Cardiac fibroblast (primary cell): ENCODE measurements at regions not wholly inside any gene's neighbourhood (a gene's known extent, or its start where the extent isn't known, plus 50 kb on each side); places are given as distances from the start of the nearest gene placed in this dataset.

Experiments
- DNase-seq, 2 donors: peaks; one replicate each; pipeline versions ENCODE4 v3.0.0 to v3.0.0-alpha.2; 2010; ENCODE audit warnings: low read depth in 2 of 2
- H3K4me3 ChIP-seq, 2 donors: replicated peaks in 1 of 2; 1 replicate in 1 of 2; 2 replicates in 1 of 2; pipeline ENCODE4 v1.5.1; 2011; ENCODE audit warnings: low read depth in 2 of 2, low read length in 2 of 2, mild to moderate bottlenecking in 2 of 2, moderate library complexity in 1 of 2
- TF ChIP-seq, protein P1 (sequence below): IDR thresholded peaks from one replicate; pipeline ENCODE4 v1.5.1; 2011; ENCODE audit warnings: low read depth, mild to moderate bottlenecking, low read length, inconsistent platforms

DNA sequence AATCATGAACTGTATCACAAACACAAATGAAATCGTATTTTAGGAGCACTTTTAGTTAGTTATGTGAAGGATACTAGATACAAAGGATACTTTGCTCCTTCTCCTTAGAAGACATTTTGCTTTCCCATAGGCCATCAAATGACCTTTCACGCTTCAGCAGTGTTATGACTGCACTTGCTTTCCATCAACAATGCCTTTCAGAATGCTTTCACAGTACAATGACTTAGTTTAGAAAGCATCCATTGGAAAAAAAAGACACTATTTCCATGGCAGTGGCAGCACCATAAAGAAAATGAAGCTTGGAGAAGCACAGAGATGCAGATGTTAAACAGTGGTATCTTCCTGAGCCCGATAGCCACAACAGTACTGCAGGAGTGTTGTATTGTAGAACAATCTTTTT, 203.9 kb downstream of the PCSK1 start:
- TF ChIP-seq, protein P1, sequence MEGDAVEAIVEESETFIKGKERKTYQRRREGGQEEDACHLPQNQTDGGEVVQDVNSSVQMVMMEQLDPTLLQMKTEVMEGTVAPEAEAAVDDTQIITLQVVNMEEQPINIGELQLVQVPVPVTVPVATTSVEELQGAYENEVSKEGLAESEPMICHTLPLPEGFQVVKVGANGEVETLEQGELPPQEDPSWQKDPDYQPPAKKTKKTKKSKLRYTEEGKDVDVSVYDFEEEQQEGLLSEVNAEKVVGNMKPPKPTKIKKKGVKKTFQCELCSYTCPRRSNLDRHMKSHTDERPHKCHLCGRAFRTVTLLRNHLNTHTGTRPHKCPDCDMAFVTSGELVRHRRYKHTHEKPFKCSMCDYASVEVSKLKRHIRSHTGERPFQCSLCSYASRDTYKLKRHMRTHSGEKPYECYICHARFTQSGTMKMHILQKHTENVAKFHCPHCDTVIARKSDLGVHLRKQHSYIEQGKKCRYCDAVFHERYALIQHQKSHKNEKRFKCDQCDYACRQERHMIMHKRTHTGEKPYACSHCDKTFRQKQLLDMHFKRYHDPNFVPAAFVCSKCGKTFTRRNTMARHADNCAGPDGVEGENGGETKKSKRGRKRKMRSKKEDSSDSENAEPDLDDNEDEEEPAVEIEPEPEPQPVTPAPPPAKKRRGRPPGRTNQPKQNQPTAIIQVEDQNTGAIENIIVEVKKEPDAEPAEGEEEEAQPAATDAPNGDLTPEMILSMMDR, result no peak
- DNase-seq, result no peak
- H3K4me3 ChIP-seq, result no peak overlapping the region

DNA sequence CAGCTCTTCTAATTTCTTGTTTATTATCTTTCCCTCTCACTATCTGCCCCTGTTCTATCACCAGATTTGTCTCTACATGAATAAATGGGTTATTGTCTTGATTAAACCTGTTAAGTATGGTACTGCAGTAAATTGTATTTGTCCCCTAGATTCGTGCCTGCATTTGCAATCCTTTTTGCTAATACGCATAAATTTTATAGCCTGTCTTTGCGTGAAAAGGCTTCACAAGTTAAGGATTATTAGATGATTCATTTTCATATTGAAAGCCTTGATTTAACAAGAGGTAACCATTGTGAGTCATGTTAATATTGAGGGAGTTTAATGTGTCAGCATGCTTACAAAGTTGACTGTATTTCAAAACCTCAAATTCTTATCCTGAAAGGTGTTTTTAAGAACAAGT, 204.6 kb downstream of the PCSK1 start:
- TF ChIP-seq, protein P1, result no peak
- DNase-seq, result peak in 1 of 2 donors; percentile 65
- H3K4me3 ChIP-seq, result no peak overlapping the region

DNA sequence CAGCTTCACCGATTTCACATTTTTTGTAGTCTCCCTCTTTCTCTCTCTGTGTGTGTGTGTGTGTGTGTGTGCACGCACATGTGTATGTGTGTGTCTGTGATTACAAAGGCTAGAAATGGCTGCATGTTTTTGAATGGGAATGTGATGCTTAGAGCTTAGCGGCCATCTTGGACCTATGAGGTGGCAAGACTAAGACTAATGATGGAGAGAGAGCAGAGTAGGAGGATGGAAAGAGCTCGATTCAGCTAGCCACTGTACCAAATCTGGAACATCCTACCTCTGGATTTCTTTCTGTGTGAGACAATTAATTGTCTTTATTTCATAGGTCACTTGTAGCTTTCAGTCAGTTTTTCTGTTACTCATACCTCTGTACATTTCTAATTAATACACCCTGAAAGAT, 205.1 kb downstream of the PCSK1 start:
- TF ChIP-seq, protein P1, result no peak
- peak in 1 of 2 donors; percentile 35 for DNase-seq
- no peak overlapping the region for H3K4me3 ChIP-seq

DNA sequence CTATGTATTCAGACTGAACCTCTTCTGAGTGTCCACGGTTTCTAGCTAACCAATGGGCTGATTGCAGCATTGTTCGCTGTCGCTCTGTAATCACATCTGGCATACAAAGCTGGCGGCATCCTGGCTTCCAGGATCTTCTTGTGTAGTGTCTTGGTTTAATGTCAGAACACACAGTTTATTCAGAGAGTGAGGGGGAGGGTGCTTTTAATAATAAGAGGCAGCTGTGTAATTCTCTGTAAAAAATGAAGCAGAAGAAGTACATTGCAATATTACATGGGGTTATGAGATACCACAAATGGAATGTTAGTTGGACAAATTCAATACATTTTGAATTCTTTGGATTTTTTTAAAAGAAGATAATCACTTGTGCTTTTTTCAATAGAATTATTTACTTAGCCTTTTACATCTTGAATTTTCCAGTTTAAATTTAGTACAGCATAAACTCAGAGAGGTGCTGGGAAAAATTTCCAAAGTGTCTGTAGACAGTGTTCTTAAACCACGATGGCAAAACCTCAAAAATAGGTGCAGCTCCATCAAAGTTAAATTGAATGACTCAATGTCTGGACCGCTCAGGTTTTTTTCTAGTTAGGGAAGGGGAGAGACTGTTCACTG, 206.0 kb downstream of the PCSK1 start:
- TF ChIP-seq, protein P1, result no peak
- peak overlapping the region in 1 of 2 donors; percentile 9 for H3K4me3 ChIP-seq
- DNase-seq, result peak; percentile 94 to 98

DNA sequence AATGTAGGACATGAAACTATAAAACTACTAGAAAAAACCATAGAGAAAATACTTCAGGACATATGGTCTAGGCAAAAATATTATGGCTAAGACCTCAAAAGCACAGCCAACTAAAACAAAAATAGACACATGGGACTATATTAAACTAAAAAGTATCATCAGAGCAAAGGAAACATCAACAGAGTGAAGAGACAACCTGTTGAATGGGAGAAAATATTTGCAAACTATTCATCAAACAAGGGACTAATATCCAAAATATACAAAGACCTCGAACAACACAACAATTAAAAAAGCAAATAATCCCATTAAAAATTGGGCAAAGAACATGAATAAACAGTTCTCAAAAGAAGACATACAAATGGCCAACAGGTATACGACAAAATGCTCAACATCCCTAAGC, 210.9 kb downstream of the PCSK1 start:
- DNase-seq, result no peak
- TF ChIP-seq, protein P1, result no peak
- no peak overlapping the region for H3K4me3 ChIP-seq

DNA sequence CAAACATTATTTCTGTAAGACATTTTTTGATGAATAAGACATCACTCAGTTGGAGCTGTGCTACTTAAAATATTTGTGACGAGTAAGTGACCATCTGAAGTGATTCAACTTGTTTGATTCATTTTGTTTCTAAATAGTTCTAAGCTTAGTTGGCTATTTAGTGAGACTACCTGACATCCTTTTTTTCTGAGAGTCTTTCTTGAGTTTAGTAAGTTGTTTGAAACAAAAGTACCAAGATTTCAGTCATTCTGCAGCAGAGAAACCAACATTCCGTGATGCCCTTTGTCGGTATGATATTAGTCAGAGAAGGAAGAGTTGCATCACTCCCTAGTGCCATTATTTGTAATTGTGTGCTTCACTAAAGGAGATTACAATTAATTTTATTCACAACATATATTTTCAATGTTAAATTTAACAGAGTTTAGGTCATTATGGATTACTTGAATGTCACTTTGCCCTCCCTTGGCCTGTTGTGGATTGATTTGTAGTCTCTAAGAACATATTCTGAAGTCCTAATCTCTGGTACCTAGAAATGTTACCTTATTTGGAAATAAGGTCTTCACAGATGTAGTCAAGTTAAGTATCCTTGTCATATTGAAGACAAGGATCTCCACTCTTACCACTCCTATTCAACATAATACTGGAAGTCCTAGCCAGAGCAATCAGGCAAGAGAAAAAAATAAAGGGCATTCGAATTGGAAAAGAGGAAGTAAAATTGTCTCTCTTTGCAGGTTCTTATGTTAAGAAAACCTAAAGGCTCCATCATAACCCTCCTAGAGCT, 212.2 kb downstream of the PCSK1 start:
- TF ChIP-seq, protein P1, result no peak
- DNase-seq, result peak; percentile 66 to 91
- H3K4me3 ChIP-seq, result no peak overlapping the region
